HG03280 (cell line): ENCODE measurements at regions not wholly inside any gene's neighbourhood (a gene's known extent, or its start where the extent isn't known, plus 50 kb on each side); places are given as distances from the start of the nearest gene placed in this dataset.
"Not testable (repeated sequence)": the region's sequence is repeated elsewhere in the genome, so short reads cannot be mapped to it uniquely, and the experiment has no call there.

Experiments used
- ATAC-seq: cut with Tn5 transposase; IDR thresholded peaks from one replicate; pipeline ENCODE4 v1.9.1; 2021; ENCODE audit warnings: mild to moderate bottlenecking, moderate library complexity; ENCODE audit not compliant: unreplicated experiment

GRCh38 chr5:120298981-120299380, 165.1 kb upstream of the PRR16 start:
- ATAC-seq, result no peak

DNA sequence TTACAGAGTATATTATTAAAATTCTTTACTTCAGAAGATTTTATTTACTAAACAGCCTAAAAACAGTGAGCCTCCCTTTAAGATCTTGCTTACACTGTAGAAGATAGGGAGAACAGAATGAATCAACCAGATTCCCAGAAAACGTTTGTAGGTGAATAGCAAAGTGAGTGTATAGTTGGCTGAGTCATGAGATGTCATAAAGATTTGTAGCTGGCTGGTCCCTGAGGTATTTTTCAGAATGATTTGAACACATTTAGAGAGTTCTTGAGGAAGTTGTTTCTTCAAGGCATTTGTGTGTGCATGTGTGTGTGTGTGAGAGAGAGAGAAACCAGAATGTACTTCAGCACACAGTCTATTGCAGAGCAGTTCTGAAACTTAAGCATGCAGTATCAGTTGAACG, 159.4 kb upstream of the PRR16 start:
- no peak for ATAC-seq

DNA sequence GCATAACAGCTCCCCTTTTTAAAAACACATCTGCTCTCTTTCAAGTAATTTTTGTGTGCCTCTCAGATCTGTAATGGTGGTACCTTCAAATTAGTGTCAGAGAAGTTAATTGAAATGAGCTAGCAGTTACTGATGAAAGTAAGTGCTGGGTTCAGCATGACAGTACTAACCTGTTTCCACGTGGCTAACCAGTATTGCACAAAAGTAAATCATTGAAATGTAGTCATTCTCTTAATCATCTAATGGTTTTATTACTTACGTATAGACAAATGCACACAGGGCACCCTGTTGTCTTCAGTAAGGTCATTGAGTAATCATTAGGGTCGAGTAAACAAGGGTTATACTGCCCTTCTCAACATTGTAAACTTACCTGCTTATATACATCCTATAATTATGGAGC, 157.8 kb upstream of the PRR16 start:
- ATAC-seq, result no peak

DNA sequence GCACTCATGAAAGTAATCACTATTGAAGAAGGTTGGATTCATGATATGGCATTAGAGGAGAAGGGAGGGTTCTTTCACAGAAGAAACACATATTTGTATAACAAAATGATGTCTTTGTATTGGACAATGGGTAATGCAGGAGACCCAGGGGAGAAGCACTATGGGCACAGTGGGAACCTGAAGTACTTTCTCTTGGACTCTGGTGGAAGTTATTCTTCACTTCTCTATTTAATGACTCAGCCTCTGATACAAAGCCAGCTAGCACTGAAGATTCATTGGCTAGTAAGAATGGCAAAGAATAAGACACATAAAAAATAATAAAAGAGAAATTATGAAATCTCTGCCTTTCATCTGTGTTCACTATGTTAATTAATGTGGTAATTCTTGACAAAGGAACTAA, 149.9 kb upstream of the PRR16 start:
- ATAC-seq, result no peak

GRCh38 chr5:120320626-120321025, 143.5 kb upstream of the PRR16 start:
- no peak for ATAC-seq

- no peak for ATAC-seq
These were observed 137.4 kb upstream of the PRR16 start for GRCh38 chr5:120326651-120327050.

GRCh38 chr5:120327180-120327579, 136.9 kb upstream of the PRR16 start:
- ATAC-seq, result no peak

DNA sequence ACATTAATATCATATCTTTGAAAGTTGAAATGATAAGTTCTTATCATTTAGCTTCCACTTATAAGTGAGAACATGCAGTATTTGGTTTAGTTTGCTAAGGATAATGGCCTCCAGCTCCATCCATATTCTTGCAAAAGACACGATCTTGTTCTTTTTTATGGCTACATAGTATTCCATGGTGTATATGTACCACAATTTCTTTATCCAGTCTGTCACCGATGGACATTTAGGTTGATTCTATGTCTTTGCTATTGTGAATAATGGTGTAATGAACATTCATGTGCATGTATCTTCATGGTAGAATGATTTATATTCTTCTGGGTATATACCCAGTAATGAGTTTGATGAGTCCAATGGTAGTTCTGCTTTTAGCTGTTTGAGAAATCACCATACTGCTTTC, 135.0 kb upstream of the PRR16 start:
- no peak for ATAC-seq

DNA sequence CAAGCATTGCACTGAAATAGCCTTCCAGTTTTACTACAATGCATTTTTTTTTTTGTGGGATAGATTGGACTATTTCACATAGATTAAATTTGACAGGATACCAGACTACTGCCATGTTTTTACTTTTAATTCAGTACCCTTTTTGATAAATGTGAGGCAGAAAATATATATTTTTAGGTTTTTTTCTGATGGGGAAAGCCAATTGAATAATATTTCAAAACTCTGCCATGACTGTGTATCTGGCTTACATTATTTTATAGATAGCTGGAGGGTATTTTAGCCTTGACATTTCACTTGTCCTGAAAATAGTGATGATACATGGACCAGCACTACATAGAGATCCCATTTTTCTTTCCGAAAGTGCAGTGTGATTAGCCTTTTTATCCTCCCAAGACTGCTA, 133.5 kb upstream of the PRR16 start:
- no peak for ATAC-seq

- no peak for ATAC-seq
These were observed 119.9 kb upstream of the PRR16 start for GRCh38 chr5:120344181-120344580.

DNA sequence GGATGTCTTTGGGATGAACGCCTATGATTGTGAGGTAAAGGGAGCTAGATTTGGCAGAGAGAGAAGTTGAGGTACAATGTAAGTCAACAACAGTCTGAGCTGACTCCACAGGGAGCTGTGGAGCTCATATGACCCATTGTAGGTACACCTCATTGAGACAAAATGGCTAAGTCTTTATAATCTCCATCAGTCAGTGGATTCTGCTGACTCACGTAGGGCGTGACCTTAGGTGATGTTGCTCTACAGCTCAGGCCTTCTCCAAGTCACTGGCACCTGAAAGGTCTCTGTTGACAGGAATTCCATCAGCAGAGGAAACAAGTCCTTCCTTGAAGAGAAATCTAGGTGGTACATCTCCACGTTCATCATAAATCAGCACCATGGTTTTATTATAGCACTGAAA, 118.2 kb upstream of the PRR16 start:
- no peak for ATAC-seq

DNA sequence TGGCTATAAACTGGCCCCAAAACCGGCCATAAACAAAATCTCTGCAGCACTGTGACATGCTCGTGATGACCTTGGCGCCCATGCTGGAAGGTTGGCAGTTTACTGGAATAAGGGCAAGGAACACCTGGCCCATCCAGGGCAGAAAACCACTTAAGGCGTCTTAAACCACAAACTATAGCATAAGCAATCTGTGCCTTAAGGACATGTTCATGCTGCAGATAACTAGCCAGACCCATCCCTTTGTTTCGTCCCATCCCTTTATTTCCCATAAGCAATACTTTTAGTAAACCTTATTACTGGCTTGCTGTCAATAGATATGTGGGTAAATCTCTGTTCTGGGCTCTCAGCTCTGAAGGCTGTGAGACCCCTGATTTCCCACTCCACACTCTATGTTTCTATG, 113.0 kb upstream of the PRR16 start:
- not testable (repeated sequence) for ATAC-seq

DNA sequence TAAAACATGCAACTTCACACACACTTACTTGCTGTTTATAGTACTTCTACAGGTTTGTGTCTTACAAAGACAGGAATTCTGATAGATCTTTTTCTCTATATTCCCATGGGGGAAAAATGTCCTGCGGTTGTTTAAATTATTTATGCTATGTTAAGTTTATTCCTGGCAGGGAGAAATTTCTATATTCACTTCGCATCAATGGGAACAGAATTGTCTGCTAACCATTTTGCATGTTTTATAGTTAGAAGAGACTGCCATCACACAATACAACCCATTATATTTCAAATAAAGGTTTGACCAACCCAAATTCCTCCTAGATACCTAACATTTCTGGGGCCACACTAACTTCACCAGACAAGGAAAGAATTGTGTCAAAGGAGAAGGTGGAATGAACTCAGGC, 110.0 kb upstream of the PRR16 start:
- ATAC-seq, result no peak

DNA sequence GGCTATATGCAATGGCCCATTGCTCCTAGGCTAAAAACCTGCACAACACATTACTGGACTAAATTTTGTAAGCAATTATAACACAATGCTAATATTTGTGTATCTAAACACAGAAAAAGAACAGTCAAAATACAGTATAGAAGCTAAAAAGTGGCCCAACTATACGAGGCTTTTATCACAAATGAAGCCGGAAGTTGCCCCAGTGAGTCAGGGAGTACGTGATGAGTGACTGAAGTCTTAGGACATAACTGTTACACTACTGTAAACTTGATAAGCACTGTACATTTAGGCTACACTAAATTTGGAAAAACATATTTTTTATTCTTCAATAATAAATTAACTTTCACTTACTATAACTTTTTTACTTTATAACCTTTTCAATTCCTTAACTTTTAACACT, 105.2 kb upstream of the PRR16 start:
- no peak for ATAC-seq

DNA sequence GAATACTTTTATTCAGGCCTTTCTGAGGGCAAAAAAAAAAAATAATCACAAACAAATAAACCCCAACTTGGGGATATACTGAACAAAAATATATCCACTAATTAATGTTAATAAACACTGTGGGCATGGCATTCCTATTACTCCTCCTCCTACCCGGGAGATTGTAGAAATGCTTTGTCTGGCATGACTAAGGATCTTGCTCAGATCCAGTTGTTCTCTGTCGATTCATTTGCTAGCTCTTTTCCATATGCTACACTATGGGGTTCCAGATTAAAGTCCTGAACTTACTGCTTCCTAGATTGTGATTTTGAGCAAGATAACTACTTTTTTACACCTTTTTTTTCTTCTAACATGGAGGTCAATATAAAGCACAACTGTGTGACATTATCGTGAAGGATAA, 102.2 kb upstream of the PRR16 start:
- ATAC-seq, result no peak

- no peak for ATAC-seq
These were observed 101.7 kb upstream of the PRR16 start for GRCh38 chr5:120362426-120362825.

GRCh38 chr5:120365656-120366446, 98.2 kb upstream of the PRR16 start:
- no peak for ATAC-seq

- no peak for ATAC-seq
These were observed 96.0 kb upstream of the PRR16 start for GRCh38 chr5:120367896-120368634.

- ATAC-seq, result no peak
These were observed 95.0 kb upstream of the PRR16 start for GRCh38 chr5:120368923-120369715.

- ATAC-seq, result no peak
These were observed 91.2 kb upstream of the PRR16 start for GRCh38 chr5:120372899-120373298.

DNA sequence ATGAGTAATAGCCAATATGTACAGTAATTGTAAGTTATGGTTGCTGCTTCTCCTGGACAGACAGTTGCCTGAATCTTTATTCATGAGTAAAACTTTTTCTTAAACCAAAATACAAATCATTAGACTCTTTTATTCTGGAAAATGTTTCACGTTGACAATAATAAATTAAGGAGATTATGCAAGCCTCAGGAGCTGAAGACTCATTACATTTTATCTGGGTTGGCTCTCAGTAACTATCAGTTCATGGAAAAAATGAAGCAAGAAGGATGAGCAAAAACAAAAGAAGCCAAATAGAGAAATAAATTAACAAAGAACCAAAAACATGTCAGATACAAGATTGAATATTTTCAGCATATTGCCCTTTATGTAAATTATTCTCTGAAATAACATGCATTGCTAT, 88.9 kb upstream of the PRR16 start:
- no peak for ATAC-seq

DNA sequence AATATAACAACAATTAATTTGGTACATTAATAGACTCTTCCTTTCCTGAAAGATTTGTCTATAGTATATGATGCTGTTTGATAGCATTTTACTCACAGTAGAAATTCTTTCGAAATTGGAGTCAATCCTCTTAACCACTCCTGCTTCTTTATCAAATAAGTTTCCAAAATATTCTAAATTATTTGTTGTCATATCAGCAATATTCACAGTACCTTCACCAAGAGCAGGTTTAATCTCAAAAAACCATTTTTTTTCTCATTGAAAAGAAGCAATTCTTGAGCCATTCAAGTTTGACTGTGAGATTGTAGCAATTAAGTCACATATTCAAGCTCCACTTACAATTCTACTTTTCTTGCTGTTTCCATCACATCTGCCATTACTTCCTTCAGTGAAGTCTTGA, 83.5 kb upstream of the PRR16 start:
- no peak for ATAC-seq
